ENCODE measurements at regions not wholly inside any gene's neighbourhood (a gene's known extent, or its start where the extent isn't known, plus 50 kb on each side); places are given as distances from the start of the nearest gene placed in this dataset.

DNA sequence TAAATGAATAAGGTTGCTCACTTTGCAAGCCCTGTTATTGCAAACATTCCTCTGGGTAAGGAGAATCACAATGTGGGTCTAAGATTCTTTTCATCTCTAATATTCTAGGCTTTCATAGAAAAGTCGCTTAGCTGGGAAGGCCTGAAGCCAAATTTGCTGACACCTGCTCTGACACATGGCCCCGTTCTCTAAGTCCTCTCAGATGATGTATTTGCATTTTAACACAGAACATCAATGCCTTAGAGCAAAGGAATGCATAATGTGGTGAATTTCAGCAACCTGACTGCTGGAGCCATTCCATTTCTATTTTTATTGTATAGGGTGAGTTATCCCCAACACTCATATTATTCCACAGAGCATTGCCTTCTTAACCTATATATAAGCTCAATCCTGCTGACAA, 682.1 kb upstream of the NRP1 start:
- no peak for TF ChIP-seq CTCF (IDR thresholded peaks at IDR 0.05)
- TF ChIP-seq POLR2A (IDR thresholded peaks at IDR 0.05) = no peak
